GM23248 (cell line): ENCODE measurements at regions not wholly inside any gene's neighbourhood (a gene's known extent, or its start where the extent isn't known, plus 50 kb on each side); places are given as distances from the start of the nearest gene placed in this dataset.

Experiments
- EZH2 ChIP-seq: fragments of 200-600 bp; sonication (generic); IDR thresholded peaks from 2 replicates; pipeline ENCODE4 v1.6.1; 2018; ENCODE audit warnings: antibody characterized with exemption, mild to moderate bottlenecking; ENCODE audit not compliant: insufficient read depth, poor library complexity, severe bottlenecking
- EZH2phosphoT487 ChIP-seq: fragments of 200-600 bp; sonication (generic); IDR thresholded peaks from 2 replicates; pipeline ENCODE4 v1.6.1; 2018; ENCODE audit warnings: antibody characterized with exemption, moderate library complexity, mild to moderate bottlenecking, low read depth; ENCODE audit not compliant: insufficient read depth

DNA sequence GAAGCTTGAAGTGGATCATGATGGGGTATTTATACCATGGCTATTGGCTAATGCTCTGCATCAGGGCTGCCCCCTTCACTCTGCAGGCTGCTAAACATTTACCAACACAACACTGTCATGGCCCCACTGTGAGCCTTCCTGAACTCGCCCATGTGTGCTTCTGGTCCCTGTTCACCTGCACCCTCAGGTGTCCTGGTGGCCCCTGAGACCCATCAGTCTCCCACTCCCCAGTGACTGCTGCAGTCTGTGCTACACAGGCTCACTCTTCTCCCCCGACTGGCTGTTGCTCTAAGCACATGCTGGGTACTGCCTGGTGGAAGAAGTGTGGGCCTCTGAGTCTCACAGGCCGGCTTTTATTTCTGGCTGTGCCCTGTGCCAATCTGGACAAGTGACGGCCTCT, 183.0 kb upstream of the HS6ST1 start:
- TF ChIP-seq EZH2, result no peak
- no peak for TF ChIP-seq EZH2phosphoT487
